Suppressor macrophage treated with lipopolysaccharide for 1 hour (primary cell): ENCODE measurements at regions not wholly inside any gene's neighbourhood (a gene's known extent, or its start where the extent isn't known, plus 50 kb on each side); places are given as distances from the start of the nearest gene placed in this dataset.

Experiments
- DNase-seq, 3 donors: peaks; one replicate each; pipeline ENCODE4 v3.0.0-alpha.2; 2020 to 2022

DNA sequence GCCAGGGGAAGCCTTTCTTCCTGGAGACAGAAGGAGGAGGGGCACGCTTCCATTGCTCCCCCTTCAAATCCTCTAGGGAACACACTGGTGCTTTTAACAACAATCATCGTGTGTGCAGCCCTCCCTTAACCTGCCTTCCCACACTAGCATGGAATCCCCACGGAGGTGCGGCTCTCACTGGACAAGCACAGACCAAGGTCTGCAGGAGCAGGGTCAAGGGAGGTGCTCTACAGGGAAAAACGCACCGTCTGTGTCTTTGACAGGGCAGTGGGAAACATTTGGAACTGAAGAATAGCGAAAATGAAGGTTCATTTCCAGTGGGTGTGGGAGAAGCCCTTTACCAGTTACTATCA, 527.1 kb downstream of the QKI start:
- no peak for DNase-seq

DNA sequence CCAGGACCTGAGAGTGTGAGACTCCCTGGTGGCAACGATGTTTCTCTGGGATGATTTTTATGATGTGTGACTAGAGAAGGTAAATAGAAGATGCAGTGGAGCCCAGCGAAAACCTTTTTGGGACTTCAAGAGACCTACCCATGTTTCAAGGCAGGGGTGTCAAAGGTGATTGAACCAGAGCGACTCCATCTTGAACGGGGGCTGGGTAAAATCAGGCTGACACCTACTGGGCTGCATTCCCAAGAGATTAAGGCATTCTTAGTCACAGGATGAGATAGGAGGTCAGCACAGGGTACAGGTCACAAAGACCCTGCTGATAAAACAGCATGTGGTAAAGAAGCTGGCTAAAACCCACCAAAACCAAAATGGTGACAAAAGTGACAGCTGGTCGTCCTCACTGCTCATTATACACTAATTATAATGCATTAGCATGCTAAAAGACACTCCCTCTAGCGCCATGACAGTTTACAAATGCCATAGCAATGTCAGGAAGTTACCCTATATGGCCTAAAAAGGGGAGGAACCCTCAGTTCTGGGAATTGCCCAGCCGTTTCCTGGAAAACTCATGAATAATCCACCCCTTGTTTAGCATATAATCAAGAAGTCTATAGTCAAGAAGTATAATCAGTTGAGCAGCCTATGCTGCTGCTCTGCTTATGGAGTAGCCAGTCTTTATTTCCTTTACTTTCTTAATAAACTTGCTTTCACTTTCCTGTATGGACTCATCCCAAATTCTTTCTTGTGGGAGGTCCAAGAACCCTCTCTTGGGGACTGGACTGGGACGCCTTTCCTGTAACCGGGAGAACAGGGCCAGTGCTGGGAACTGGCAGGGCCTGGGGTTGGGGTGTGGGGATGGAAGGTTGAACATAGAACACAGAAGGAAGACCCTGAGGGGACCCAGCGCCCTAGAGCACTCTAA, 526.4 kb downstream of the QKI start:
- DNase-seq = no peak

DNA sequence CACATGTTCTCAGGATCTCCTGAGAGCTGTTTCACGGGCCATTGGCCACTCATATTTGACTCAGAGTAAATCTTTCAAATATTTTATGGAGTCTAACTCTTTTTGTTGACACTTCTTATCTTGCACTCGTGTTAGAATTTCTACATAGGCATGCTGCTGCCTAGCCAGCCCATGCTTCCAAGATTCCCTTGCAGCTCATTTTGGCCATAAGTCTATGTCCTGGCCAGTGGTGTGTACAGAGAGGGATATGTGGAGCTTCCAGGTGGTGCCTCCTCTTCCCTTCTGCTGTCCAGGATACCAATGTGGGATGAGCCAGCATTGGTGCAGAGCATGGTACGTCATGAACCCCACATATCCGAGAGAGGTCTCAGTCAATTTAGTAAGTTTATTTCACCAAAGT, 522.6 kb downstream of the QKI start:
- DNase-seq = no peak

DNA sequence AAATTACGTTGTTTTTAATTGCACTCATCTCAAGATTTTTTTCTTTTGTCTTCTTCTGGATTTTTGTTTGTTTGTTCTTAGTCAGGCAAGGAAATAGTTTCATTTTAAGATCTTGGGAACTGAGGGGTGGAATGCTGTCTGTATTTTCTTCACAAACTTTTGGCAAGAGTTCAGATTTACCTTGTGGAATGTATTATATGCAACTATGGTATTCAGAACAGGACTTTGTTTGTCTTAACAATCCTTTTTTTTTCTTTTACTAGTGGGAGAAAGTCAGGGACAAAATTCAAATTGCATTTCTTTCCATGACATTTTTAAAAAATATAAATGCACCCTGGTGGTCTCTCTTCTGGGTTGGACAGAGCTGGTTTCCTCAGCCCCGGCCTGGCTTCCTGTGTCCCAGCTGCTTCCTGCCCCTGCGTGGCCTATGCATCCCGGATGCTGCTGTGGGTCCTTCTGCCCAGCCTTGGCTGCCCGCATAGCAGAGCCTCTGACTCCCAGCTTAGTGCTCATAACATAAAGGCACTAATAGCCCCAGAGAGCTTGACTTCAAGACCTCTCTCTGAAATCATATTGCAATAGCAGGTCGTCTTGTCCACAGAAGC, 520.7 kb downstream of the QKI start:
- DNase-seq = no peak

DNA sequence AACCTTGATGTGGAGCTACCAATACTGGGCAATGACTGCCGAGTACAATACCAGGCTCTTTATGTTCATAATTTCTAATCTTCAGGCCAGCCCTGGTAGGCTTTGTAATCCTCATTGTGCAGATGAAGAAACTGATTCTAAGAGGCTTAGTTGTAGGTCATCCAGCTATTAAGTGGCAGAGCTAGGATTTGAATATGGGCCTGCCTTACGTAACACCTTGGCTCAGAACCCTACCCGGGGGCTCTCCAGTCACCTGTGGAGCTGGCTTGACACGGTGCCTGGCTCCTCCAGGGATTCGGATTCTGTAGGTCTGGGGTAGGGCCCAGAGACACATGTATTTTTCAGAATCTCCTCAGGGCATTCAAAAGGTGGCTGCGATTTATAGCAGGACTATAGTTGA, 515.5 kb downstream of the QKI start:
- DNase-seq = no peak

DNA sequence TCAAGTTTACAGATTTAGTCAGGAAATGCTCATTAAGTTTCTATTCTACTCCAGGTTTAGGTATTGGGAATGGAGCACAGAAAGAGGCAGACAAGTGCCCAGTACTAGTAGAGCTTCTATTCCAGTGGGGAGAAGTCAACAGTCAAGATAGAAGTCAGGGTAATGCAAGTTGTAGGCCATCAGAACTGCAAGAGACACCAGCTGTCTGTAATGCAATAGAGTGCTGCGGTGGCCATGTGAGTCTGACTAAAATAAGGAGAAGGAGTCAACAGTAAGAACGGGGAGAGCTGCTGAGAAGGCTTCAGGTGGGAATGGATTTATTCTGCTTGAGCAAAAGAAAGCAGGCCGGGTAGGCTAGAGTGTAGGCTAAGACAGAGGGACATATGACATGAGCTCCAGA, 515.0 kb downstream of the QKI start:
- DNase-seq = no peak

DNA sequence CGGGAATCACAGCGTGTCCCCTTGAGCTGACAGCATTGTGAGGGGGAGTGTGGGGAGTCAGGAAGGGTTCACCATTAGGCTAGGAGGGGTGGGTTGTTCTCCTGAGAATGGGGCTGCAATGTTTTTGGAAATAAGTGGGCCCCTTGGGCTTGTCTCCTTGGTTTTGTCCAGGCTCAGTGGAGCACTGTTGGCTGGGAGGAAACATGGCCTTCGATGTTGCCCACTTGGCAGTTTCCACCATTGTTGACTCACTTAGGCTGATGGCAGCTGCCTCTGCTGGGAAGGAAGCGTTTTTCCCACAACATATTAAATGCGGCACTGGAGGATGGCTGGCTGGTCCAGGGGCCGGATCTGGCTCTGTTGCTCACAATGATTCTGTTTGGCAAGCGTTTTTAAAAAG, 512.1 kb downstream of the QKI start:
- no peak for DNase-seq

DNA sequence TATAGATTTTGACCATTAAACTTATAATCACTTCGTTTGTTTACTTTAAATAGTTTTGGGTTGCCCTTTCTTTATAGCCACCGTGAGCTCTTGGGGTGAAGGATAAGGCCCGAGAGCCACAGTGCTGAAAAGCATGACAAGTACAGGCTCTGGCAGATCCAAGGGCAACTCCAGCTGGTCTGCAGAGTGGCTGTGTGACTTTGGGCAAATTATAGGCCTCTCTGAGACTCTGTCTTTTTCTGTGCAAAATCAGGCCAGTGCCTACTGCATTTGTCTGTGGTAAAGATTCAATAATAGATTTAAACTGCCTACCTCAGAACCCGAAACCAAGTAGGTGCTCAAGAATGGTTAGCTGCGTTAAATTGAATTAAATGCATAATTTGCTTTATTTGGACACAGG, 511.3 kb downstream of the QKI start:
- DNase-seq = no peak

DNA sequence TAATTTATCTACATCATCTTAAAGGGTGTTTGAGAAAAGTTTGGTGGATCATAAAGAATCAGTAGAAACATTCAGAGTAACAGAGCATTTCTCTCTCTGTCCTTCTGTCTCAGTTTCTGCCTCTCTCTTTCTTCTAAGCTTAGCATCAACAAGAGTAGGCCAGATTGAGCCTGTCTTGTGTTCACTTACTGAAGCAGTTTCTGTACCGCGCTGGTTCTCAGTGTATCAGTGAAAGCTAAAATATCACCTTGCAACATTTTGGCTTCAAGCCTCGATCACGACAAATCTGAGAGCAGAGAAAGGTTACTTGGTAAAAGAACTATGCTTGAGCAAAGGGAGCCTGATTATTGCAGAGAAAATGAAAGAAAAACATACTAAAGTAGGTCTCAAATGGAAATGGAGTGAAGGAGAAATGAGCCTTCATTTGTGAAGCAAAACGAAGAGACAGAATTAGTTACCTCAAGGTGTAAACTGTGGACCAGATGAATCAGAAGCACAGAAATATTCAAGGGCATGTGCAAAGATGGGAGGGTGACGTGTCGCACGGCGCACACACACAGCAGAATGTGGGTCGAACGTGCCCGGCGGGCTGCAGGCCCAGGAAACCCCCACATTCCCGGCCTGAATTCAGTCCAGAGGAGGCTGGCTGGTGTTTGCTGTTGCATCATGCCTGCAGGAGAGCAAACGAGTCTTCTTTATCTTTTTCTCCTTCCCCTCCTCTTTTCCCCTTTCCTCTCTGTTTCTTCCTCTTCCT, 509.3 kb downstream of the QKI start:
- DNase-seq = no peak

DNA sequence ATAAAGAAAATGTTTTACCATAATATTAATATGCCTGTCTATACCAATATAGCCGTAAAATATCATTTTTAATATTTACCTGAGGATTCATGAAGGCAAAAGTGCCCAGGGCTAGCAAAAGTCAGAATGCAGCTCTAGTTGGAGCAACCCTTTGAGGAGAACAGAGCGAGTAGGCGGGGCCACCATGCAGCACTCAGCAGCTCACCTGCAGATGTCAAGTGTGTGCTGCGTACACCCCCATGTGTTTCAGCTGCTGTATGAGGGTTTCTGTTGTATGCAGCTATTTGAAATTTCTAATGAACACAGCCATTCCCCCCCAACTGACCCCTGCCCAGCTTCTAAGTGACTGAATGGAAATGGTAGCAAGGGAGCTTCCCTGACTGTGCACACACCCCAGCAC, 508.0 kb downstream of the QKI start:
- no peak for DNase-seq

DNA sequence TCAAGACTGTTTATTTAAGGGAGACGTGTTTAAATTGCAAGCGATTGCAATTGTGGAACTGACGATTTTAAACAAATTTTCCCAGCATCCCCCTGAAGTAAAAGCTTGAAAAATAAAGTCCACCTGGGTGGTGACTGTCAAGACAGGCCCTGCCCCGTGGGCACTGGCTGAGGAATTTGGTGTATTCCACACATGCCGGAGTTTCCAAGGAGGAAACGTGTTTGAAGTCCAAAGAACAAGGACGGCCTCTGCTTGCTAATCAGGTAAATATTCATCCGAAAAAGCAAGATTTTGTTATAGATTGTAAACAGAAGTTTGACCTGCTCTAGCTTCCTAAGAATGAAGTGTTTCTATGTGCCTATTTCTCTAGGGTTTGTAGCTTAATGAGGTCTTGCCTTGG, 505.1 kb downstream of the QKI start:
- no peak for DNase-seq

DNA sequence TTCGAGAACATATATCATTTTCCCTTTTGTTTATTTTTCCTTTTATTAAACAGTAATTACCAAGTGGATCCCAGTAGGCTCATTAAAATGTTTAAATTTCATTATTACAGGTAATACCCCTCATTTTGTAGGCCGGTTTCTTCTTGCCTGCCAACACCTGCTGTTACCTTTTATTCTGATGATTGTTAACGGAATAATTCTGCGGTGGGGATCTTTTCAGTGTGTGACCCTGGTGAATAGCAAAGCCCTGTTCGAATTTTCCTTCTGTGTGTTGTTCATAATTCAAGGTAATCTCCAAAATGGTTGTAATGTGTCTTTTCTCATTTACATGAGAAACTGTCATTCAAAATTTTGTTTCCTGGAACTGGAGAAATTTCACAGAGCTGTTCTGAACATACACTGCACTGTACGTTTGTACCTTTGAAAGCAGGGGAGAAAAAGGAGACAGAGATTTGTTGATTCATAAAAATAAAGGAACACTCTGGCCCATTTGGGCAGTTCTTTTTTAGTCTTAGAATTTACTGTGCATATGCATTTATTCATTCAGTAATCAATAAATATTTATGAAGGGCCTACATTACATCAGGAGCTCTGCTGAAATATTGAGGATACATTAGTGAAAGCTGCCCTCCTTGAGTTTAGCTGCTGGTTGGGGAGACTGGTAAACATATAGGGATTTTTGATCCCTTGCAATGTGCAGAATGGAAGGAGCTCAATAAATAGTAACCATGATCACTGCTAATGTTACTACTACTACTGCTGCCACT, 502.0 kb downstream of the QKI start:
- DNase-seq = no peak

DNA sequence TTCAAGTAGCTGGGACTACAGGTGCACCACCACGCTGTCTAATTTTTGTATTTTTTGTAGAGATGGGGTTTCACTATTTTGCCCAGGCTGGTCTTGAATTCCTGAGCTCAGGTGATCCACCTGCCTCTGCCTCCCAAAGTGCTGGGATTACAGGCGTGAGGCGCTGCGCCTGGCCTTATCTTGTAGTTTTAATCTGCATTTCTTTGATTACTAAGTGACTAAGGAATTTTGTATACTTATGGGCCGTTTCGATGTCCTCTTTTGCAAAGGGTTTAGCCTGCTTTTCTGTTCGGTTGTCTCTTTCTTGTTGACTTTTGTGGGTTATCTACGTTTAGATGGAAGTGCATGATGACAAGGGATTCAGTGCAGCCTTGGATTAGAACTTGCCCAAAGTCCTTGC, 500.6 kb downstream of the QKI start:
- no peak for DNase-seq

DNA sequence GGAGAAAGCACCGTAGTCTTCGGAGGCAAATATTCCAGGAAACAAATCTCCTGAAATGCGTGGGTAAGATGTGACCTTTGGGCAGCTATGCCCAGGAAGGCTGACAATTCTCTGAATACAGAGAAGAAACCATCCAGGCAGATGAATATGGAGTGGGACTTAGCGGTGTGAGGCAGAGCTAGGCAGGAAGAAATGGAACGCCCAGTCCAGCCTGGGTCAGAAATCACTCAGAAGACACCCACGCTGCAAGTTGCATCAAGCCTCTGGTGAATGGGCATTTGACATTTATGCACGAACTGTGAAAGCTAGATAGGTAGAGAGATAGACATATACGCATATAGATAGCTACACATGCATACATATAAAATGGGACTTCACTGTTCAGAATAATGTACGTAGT, 498.5 kb downstream of the QKI start:
- no peak for DNase-seq

DNA sequence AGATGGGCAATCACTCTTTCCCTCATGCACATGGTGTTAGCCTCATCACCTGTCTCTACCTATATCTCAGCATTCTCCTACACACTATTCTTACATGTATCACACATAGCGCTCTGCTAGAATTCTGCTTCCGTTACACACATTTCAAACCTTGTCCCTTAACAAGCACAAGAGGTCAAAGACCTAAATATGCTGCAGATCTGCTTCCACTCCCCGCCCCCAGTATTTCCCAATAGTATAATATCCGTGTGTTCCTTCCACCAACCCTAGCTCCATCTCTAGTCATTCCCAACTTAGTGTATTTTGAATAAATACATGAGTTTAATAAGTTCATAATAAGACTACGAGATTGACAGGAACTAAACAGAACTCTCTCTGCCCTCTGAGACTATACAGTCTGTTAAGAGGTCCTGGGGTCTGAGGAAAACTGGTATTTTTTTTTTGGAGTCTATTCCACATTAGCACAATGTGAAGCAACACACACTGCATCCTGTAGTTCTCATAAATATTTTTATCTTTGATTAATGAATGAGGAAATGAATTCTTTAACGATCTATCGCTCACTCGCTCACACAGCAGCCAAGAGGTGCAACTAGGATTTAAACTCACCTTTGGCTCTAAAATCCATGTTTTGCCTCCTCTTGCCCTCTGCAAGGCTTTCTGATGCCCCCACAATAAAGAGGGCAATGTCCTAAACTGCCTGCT, 491.6 kb downstream of the QKI start:
- DNase-seq = no peak

DNA sequence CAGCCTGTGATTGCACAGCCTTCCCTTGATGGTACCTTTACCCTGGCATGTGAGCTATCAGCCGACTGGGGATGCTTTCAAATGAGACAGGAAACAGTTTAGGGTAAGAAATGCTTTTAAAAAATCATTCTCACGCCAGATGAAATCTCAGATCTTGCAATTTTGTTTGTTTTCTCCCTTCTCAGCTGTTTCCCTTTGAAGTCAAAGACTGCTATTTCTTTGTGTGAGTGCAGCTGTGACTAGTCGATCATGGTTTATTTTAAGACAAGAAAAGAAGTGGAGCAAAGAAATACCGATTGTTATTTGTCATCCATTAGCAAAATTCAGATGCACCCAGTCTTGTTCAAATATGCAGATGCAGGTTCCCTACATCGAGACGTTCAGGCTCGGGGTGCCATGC, 489.7 kb downstream of the QKI start:
- no peak for DNase-seq

DNA sequence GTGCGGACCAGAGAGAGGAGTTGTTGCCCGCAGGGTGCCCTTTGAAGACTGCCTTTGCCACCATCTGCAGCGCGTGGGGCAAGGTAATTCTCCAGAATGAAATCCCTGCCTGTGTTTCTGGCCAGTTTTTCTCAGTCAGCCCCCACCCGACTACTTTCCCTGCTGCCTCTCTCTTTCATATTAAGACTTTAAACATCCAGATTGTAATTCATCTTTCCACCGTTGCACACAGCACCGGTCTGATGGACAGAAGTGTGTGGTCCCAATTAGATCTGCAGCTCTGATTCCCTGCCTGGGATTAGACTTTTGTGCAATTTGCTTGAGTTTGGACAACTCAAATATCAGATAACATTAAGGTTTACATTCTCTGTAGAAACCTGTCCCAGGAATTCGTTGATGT, 489.0 kb downstream of the QKI start:
- no peak for DNase-seq

DNA sequence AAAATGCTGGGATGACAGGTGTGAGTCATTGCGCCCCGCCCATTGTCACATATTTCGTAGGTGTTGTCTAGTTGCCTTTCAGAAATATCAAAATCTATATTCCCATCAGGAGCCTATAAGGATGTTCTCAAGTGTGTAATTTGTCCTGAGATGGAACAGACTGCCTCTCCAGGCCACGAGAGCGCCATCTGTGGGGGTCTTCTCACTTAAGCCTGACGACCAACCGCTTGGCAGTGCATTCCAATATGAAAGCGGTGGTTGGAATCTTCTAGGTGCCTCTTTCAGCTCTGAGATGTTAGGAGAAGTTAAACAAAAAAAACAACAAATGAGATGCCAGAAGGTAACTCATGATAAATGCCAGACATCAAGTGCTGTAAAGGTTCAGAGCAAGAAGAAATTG, 488.5 kb downstream of the QKI start:
- no peak for DNase-seq

DNA sequence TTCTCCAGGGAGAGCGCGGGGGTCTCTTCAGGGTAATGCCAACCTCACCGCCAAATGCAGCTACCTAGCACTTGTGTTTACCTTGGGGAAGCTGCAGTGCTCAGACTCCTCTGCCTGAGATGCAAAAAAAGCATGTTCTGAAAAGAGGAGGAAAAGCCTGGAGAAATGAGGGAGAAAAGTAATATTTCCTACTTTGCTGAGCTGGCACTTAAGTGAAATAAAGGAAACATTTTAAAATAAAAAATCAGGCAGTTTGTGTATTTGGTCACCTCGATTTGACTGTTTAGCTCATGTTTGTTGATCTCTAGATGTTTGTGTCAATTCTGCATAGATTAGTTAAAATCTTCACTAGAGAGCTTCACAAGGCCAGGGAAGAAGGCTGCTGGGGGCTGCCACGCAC, 487.2 kb downstream of the QKI start:
- no peak for DNase-seq

DNA sequence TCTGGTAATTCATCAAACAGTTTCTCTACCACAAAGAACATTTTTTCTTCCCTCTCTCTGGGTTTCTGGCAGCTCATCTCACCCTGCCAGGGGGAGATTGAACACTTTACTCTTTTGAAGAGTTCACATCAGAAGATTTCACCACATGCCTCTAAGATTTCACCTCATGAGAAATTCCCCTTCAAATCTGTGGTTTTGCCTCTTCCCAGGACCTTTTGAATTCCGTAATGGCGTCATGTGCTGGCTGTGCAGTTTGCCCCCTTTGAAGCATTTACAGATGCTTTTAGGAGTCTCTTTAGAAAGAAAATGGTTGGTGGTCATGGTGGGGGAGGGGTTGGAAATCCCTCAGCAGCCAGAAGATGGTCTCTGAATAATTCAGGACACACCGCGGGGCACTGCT, 486.1 kb downstream of the QKI start:
- DNase-seq = no peak

DNA sequence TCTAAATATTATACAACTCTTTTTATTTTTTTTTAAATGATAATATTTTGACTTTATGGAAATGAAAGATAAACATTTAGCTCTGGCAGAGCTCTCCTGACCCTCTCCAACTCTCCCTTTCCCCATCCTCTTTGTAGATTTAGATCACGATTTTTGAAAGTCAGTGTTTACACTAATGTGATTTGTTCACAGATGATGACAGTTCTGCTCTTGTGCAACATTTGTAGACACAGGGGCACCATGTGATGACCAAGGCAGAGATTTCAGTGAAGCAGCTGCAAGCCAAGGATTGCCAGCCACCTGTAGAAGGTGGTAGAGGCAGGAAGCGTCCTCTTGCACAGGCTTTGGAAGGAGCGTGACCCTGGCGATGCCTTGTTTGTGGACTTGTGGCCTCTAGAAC, 483.2 kb downstream of the QKI start:
- no peak for DNase-seq

DNA sequence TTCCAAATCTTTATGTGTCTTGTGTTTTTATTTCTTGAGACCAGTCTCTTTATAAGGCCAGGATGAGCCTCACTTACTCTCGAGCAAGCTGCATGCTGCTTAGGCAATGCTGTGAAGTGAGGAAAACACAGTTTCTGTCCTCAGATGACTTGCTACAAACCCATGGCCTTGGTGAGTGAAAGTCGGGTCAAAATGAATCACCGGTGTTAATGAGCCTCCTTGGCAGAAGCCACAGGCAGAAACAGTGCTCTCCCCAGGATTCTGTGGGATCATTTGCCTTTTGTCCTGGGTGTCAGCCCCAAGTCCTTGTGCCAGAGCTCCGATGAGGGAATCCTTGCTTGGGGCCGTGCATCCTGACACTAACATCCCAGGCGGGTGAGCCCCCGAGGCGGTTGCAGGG, 482.5 kb downstream of the QKI start:
- no peak for DNase-seq

DNA sequence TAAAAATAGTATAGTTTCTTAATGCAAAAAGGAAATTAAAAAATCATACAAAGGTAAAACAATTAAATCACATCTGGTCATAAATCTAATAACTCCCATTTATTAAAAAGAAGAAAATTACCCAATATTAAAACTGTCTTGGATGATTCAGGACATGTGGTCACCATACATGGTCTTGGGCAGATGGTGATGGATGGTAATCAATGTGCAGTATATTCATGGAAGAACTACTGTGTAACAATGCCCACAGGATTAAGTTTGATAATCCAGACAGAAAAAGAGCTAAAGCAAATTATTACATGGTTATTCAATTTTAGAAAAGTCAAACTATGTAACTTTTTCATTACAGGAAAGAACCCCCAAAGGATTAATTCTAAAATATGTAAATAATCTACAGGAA, 480.6 kb downstream of the QKI start:
- no peak for DNase-seq
